Jurkat, Clone E6-1 (cell line): ENCODE measurements at regions not wholly inside any gene's neighbourhood (a gene's known extent, or its start where the extent isn't known, plus 50 kb on each side); places are given as distances from the start of the nearest gene placed in this dataset.

Experiments
- DNase-seq: peaks from one replicate; pipeline ENCODE4 v3.0.0-alpha.2; 2011; ENCODE audit warnings: low read depth, low spot score
- H3K4me3 ChIP-seq: 2 replicates; pipeline ENCODE4 v1.5.1; 2011; ENCODE audit warnings: mild to moderate bottlenecking, low read length, control low read depth, moderate library complexity

- no peak for DNase-seq
Observed at GRCh38 chr2:186913870-186914269, 64.9 kb upstream of the ZSWIM2 start.

GRCh38 chr2:186912979-186913378, 64.0 kb upstream of the ZSWIM2 start:
- H3K4me3 ChIP-seq: no peak overlapping the region
- no peak for DNase-seq

More at GRCh38 chr2:186913870-186914269, 64.9 kb upstream of the ZSWIM2 start:
- no peak overlapping the region for H3K4me3 ChIP-seq

GRCh38 chr2:186911551-186912085, 62.6 kb upstream of the ZSWIM2 start:
- H3K4me3 ChIP-seq: no peak overlapping the region
- DNase-seq: no peak

- peak; percentile 8 for DNase-seq
- H3K4me3 ChIP-seq: no peak overlapping the region
Observed at GRCh38 chr2:186910996-186911395, 62.0 kb upstream of the ZSWIM2 start.

- DNase-seq: no peak
- H3K4me3 ChIP-seq: no peak overlapping the region
Observed at GRCh38 chr2:186909095-186909494, 60.1 kb upstream of the ZSWIM2 start.

- no peak for DNase-seq
- H3K4me3 ChIP-seq: no peak overlapping the region
Observed at GRCh38 chr2:186907897-186908296, 58.9 kb upstream of the ZSWIM2 start.

GRCh38 chr2:186903216-186903615, 54.2 kb upstream of the ZSWIM2 start:
- no peak overlapping the region for H3K4me3 ChIP-seq
- no peak for DNase-seq
